ENCODE measurements at regions not wholly inside any gene's neighbourhood (a gene's known extent, or its start where the extent isn't known, plus 50 kb on each side); places are given as distances from the start of the nearest gene placed in this dataset.

DNA sequence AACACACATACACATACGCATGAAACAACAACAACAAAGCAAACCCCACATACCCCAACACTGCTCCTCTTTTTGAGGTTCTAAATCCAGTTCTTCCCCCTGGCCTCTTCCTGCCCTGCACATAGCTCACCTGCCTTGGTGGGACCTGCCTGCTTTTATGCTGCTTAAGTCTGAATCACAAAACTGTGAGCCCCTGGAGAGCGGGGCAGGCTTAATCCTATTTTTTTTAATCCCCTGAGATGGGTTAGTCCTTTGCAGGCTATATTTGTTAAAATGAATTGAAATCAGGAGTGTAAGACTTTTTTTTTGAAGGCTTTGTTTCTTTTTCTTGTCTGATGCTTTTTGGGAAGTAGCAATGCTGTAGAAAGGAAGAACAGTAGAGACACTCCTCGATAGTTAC is 84.6 kb upstream of the MAX start:
- no peak for DNase-seq (ENCODE audit: low spot score)

DNA sequence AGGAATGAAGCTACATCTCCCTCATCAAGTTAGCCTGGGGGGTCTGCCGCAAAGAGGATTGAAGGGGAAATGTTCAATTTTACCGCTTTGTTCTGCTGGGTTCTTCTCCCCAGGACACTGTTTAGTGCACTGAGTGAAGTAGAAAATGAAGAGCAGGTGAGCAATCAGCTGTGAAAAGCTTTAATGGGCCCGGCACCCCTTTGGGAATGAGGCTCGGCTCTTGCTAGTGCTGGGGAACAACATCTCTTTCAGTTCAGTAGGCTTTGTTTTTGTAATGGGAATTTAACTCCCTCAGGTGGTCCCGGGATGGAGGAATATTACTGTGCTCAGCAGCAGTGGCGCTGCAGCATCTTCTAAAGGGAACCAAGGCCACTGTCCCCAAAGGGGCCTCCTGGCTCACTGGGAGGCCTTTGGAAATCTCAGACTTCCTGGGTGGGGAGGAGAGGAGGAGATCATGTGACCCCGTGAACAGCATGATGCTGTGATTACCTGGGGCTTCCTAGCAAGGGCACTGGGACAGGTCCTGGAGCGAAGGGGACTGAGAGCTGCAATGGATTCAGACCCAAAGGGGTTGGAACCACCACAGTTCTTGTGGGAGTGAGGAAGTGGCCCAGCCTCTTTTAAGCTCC is 85.2 kb upstream of the MAX start:
- DNase-seq (ENCODE audit: low spot score) = no peak

GRCh38 chr14:65190312-65190711 is 88.0 kb upstream of the MAX start:
- no peak for DNase-seq (ENCODE audit: low spot score)

DNA sequence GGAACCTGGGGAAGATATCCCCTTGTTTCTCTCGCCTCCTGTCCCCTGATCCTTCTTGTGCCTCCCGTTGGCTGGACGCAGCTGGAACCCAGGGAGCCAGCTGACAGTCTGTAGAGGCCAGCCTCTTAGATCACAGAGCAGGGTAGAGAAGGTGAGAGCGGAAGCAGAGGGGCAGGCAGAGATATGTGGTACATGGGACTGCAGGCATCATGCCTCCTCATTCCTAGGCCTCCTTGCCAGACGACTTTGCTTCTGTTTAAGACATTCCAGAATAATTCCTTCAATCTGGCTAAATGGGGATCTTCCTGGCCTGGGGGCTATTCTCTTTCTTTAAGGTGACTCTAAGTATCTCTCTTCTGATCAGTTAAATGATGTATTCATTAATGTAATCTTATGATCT is 89.4 kb upstream of the MAX start:
- DNase-seq (ENCODE audit: low spot score) = no peak

- no peak for DNase-seq (ENCODE audit: low spot score)
Measured at GRCh38 chr14:65192686-65193085, 90.4 kb upstream of the MAX start.

DNA sequence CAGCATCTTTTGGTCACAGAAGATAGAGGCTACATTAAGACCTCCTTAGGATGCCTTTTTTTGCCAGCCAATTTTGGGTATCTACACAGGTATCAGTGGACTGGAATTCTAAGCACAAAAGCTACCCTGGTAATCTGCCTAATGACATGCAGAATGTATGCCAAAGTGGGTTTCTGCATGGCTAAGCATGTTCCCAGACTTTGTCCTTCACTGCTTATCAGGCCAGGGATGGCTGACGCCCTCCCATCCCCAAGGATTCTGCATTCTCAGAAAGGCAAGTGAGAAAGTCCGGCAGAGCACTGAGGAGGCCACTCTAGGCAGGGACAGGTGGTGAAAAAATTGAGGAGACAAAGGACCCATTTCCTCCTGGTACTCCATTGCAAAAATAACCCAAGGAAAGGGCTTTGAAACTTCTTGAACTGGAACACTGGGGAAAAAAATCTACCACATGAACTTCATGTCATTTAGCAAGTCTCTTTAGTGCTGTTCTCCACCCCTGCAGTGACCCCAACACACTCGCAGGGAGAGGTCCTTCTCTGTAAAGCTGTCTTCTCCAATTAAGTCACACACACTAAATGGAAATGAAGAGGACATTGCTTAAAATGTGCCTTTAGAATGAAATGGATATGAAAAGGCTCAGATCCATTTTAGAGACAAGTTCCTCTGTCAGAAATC is 91.7 kb upstream of the MAX start:
- DNase-seq (ENCODE audit: low spot score) = no peak

DNA sequence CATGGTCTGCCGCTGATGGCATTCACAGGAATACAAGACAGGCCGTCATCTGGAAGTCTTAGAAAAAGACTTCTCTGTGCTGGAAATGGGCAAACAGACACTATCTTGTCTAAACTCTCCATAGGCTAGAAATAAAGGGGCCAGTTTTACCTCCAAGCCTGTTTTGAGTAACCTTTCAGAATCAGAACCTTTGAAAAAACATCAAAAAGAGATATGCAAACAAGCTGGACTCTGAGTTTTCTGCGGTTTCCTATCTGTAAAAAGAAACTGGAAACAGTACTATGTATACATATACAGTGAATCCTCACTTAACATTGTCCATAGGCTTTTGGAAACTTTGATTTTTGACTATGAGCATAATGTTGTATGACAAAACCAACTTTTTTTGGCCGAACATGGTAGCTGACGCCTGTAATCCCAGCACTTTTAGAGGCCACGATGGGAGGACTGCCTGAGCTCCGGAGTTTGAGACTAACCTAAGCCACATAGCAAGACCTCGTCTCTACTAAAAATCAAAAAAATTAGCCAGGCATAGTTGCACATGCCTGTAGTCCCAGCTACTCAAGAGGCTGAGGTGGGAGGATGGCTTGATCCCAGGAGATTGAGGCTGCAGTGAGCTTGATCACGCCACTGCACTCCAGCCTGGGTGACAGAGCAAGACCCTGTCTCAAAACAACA is 92.9 kb upstream of the MAX start:
- no peak for DNase-seq (ENCODE audit: low spot score)

DNA sequence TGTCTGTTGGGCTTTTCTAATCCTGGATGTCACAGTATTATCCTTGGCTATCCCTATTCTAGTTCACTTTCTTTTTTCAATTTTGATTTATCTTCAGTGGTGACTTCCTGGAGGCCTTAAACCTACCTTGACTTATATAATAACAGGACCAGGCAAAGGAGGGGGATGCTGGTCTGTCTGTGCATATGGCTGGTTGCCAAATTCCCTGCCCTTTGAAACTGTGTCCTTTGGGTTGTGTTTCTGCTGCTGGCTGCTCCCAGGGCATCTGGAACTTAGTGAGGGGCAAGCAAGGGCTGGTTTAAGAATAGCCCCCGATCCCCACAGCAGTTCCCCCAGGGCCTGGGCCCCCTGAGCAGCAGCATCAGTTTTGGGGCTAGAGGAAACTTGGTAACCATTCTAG is 96.0 kb upstream of the MAX start:
- no peak for DNase-seq (ENCODE audit: low spot score)

DNA sequence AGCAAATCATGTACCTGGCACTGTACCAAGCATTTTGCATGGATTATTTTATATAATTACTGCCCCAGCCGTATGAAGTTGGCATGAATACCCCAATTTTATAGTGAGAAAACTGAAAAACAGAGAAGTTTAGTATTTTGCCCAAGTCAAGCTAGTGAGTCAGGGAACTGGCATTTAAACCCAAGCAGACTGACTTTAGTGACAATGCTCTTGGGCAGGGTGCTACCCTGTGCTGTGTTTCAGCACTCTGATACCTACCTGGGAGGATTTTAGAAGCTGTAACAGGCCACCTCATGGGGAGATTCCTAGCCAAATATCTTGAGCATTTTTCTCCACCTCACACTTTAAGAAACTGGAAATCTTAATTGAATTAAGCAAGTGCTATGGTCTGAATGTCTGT is 98.1 kb upstream of the MAX start:
- no peak for DNase-seq (ENCODE audit: low spot score)

- DNase-seq (ENCODE audit: low spot score) = no peak
Measured at GRCh38 chr14:65203574-65203973, 101.3 kb upstream of the MAX start.

- no peak for DNase-seq (ENCODE audit: low spot score)
Measured at GRCh38 chr14:65204056-65204455, 101.7 kb upstream of the MAX start.

GRCh38 chr14:65206078-65206447 is 103.7 kb upstream of the MAX start:
- DNase-seq (ENCODE audit: low spot score) = no peak

- no peak for DNase-seq (ENCODE audit: low spot score)
Measured at GRCh38 chr14:65206448-65207096, 104.3 kb upstream of the MAX start.

- no peak for DNase-seq (ENCODE audit: low spot score)
Measured at GRCh38 chr14:65208548-65208947, 106.2 kb upstream of the MAX start.

GRCh38 chr14:65210118-65210821 is 108.0 kb upstream of the MAX start:
- no peak for DNase-seq (ENCODE audit: low spot score)

- no peak for DNase-seq (ENCODE audit: low spot score)
Measured at GRCh38 chr14:65210822-65211182, 108.5 kb upstream of the MAX start.

- peak; percentile 83 for DNase-seq (ENCODE audit: low spot score)
Measured at GRCh38 chr14:65211341-65211987, 109.1 kb upstream of the MAX start.

- no peak for DNase-seq (ENCODE audit: low spot score)
Measured at GRCh38 chr14:65213316-65213715, 111.0 kb upstream of the MAX start.

DNA sequence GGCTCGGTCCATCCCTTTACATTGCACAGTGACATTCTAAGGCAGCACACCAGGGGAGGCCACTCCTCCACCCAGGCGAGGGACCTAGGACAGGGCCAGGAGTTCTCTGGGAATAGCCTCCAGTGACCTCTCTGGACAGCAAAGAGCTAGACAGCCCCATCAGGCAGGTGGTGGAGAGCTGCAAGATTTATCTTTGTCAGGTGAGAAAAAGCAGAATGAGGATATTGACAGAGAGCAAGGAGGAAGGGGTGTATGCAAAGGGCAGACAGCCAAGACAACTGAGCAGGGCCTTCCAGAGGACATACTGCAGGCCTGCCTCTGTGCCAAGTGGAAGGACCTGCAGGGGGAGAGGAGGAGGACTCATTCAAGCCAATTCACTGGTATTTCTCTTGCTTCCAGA is 112.4 kb upstream of the MAX start:
- DNase-seq (ENCODE audit: low spot score) = no peak

DNA sequence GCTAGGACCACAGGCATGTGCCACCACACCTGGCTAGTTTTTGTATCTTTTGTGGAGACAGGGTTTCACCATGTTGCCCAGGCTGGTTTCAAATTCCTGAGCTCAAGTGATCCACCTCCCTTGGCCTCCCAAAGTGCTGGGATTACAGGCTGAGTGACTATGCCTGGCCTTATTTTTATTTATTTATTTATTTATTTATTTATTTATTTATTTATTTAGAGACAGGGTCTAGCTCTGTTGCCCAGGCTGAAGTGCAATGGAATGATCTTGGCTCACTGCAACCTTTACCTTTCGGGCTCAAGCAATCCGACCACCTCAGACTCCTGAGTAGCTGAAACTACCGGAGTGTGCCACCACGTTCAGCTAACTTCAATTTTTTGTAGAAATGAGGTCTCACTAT is 117.0 kb upstream of the MAX start:
- DNase-seq (ENCODE audit: low spot score) = no peak

DNA sequence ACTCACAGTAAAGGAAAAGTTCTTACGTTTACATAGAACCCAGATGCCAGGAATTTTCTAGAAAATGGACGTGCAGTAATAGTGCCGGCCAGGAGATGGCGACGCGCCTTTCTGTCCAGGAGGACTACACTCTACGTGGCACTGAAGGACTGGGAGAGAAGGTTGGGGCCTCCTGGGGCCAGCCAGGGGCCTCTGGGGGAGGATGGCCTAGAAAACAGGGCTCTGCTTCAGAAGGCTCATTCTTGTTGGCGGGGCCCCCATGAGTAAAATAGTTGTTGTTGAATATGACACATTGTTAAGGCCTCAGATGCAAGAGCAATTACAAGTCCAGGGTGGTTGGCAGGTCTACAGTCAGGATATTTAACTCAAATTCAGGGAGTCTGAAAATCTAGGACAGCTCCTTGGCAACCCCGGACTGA is 120.1 kb upstream of the MAX start:
- peak; percentile 41 for DNase-seq (ENCODE audit: low spot score)

DNA sequence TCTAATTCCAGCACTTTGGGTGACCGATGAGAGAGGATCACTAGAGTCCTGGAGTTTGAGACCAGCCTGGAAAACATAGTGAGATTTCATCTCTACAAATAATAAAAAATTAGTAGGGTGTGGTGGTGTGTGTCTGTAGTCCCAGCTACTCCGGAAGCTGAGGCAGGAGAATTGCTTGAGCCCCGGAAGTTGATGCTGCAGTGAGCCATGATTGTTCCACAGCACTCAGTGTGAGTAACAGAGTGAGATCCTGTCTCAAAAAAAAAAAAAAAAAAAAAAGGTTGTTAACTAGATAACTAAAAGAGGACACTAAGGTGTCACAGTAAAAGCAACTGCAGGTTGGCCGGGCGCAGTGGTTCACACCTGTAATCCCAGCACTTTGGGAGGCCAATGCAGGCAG is 121.3 kb upstream of the MAX start:
- DNase-seq (ENCODE audit: low spot score) = no peak
